ENCODE measurements at regions not wholly inside any gene's neighbourhood (a gene's known extent, or its start where the extent isn't known, plus 50 kb on each side); places are given as distances from the start of the nearest gene placed in this dataset.

GRCh38 chr22:48253573-48253972 is 1491.1 kb downstream of the TBC1D22A start:
- Histone ChIP-seq H3K36me3 (ENCODE audit: insufficient read depth, low read length) (no peaks in the 10 kb centered on the region), H3K27me3 (ENCODE audit: low read length) (no peaks in the 10 kb centered on the region), H4K20me1 (ENCODE audit: insufficient read depth, low read depth, low read length) (no peaks in the 10 kb centered on the region), H2AFZ (ENCODE audit: low read length) (no peak overlapping the region), H3K79me2 (ENCODE audit: low read length) (no peaks in the 10 kb centered on the region), H3K4me1 (ENCODE audit: low read length) (peaks cover 9% of the 10 kb centered on the region), H3K9me3 (ENCODE audit: low read length) (no peaks in the 10 kb centered on the region), H3K9ac (ENCODE audit: low read length) (no peak overlapping the region), H3K27ac (ENCODE audit: low read length) (no peak overlapping the region), H3K4me3 (ENCODE audit: low read length) (no peak overlapping the region), H3K9me2 (replicated peaks; ENCODE audit: insufficient read depth, low read length) (no peaks in the 10 kb centered on the region), H3K4me2 (ENCODE audit: low read depth, low read length, poor library complexity, severe bottlenecking) (no peak overlapping the region)
- DNase-seq, result no peak

- H3K4me2 ChIP-seq (ENCODE audit: low read depth, low read length, poor library complexity, severe bottlenecking), result no peak overlapping the region
- H3K4me3 ChIP-seq (ENCODE audit: low read length), result no peak overlapping the region
- H3K9ac ChIP-seq (ENCODE audit: low read length), result no peak overlapping the region
- H3K4me1 ChIP-seq (ENCODE audit: low read length), result peaks cover 5% of the 10 kb centered on the region
- H3K27ac ChIP-seq (ENCODE audit: low read length), result no peak overlapping the region
- H4K20me1 ChIP-seq (ENCODE audit: insufficient read depth, low read depth, low read length), result no peaks in the 10 kb centered on the region
- no peak overlapping the region for H2AFZ ChIP-seq (ENCODE audit: low read length)
- no peaks in the 10 kb centered on the region for H3K27me3 ChIP-seq (ENCODE audit: low read length)
- H3K9me3 ChIP-seq (ENCODE audit: low read length), result no peaks in the 10 kb centered on the region
- no peaks in the 10 kb centered on the region for H3K9me2 ChIP-seq (replicated peaks; ENCODE audit: insufficient read depth, low read length)
- H3K36me3 ChIP-seq (ENCODE audit: insufficient read depth, low read length), result no peaks in the 10 kb centered on the region
- DNase-seq, result no peak
- no peaks in the 10 kb centered on the region for H3K79me2 ChIP-seq (ENCODE audit: low read length)
Measured at GRCh38 chr22:48253136-48253535, 1490.7 kb downstream of the TBC1D22A start.

- no peak overlapping the region for H2AFZ ChIP-seq (ENCODE audit: low read length)
- H3K27ac ChIP-seq (ENCODE audit: low read length), result no peak overlapping the region
- no peaks in the 10 kb centered on the region for H3K27me3 ChIP-seq (ENCODE audit: low read length)
- H3K79me2 ChIP-seq (ENCODE audit: low read length), result no peaks in the 10 kb centered on the region
- H3K4me3 ChIP-seq (ENCODE audit: low read length), result no peak overlapping the region
- no peaks in the 10 kb centered on the region; the same call in 1 of the 2 replicates for H3K4me1 ChIP-seq (ENCODE audit: low read length)
- no peak overlapping the region for H3K9ac ChIP-seq (ENCODE audit: low read length)
- H3K9me3 ChIP-seq (ENCODE audit: low read length), result no peaks in the 10 kb centered on the region
- no peak overlapping the region for H3K4me2 ChIP-seq (ENCODE audit: low read depth, low read length, poor library complexity, severe bottlenecking)
- H4K20me1 ChIP-seq (ENCODE audit: insufficient read depth, low read depth, low read length), result no peaks in the 10 kb centered on the region
- no peaks in the 10 kb centered on the region for H3K9me2 ChIP-seq (replicated peaks; ENCODE audit: insufficient read depth, low read length)
- H3K36me3 ChIP-seq (ENCODE audit: insufficient read depth, low read length), result no peaks in the 10 kb centered on the region
- no peak for DNase-seq
Measured at GRCh38 chr22:48251629-48252028, 1489.2 kb downstream of the TBC1D22A start.

- H4K20me1 ChIP-seq (ENCODE audit: insufficient read depth, low read depth, low read length), result no peaks in the 10 kb centered on the region
- H3K4me1 ChIP-seq (ENCODE audit: low read length), result no peaks in the 10 kb centered on the region; the same call in 1 of the 2 replicates
- H3K4me3 ChIP-seq (ENCODE audit: low read length), result no peak overlapping the region
- no peaks in the 10 kb centered on the region for H3K27me3 ChIP-seq (ENCODE audit: low read length)
- no peak for DNase-seq
- no peak overlapping the region for H3K4me2 ChIP-seq (ENCODE audit: low read depth, low read length, poor library complexity, severe bottlenecking)
- no peak overlapping the region for H2AFZ ChIP-seq (ENCODE audit: low read length)
- no peaks in the 10 kb centered on the region for H3K9me2 ChIP-seq (replicated peaks; ENCODE audit: insufficient read depth, low read length)
- H3K9ac ChIP-seq (ENCODE audit: low read length), result no peak overlapping the region
- H3K36me3 ChIP-seq (ENCODE audit: insufficient read depth, low read length), result no peaks in the 10 kb centered on the region
- no peak overlapping the region for H3K27ac ChIP-seq (ENCODE audit: low read length)
- no peaks in the 10 kb centered on the region for H3K79me2 ChIP-seq (ENCODE audit: low read length)
- no peaks in the 10 kb centered on the region for H3K9me3 ChIP-seq (ENCODE audit: low read length)
Measured at GRCh38 chr22:48250937-48251530, 1488.6 kb downstream of the TBC1D22A start.

- H3K27me3 ChIP-seq (ENCODE audit: low read length), result no peaks in the 10 kb centered on the region
- no peak for DNase-seq
- H3K79me2 ChIP-seq (ENCODE audit: low read length), result no peaks in the 10 kb centered on the region
- no peaks in the 10 kb centered on the region for H3K9me3 ChIP-seq (ENCODE audit: low read length)
- no peak overlapping the region for H2AFZ ChIP-seq (ENCODE audit: low read length)
- no peak overlapping the region for H3K4me2 ChIP-seq (ENCODE audit: low read depth, low read length, poor library complexity, severe bottlenecking)
- no peaks in the 10 kb centered on the region for H3K36me3 ChIP-seq (ENCODE audit: insufficient read depth, low read length)
- H4K20me1 ChIP-seq (ENCODE audit: insufficient read depth, low read depth, low read length), result no peaks in the 10 kb centered on the region
- H3K4me3 ChIP-seq (ENCODE audit: low read length), result no peak overlapping the region
- H3K27ac ChIP-seq (ENCODE audit: low read length), result no peak overlapping the region
- H3K4me1 ChIP-seq (ENCODE audit: low read length), result no peaks in the 10 kb centered on the region; the same call in 1 of the 2 replicates
- no peaks in the 10 kb centered on the region for H3K9me2 ChIP-seq (replicated peaks; ENCODE audit: insufficient read depth, low read length)
- H3K9ac ChIP-seq (ENCODE audit: low read length), result no peak overlapping the region
Measured at GRCh38 chr22:48250286-48250895, 1487.9 kb downstream of the TBC1D22A start.

GRCh38 chr22:48249713-48250268 is 1487.3 kb downstream of the TBC1D22A start:
- DNase-seq, result no peak
- H4K20me1 ChIP-seq (ENCODE audit: insufficient read depth, low read depth, low read length), result no peaks in the 10 kb centered on the region
- no peak overlapping the region for H3K27ac ChIP-seq (ENCODE audit: low read length)
- H3K9me3 ChIP-seq (ENCODE audit: low read length), result no peaks in the 10 kb centered on the region
- no peak overlapping the region for H2AFZ ChIP-seq (ENCODE audit: low read length)
- no peak overlapping the region for H3K4me2 ChIP-seq (ENCODE audit: low read depth, low read length, poor library complexity, severe bottlenecking)
- H3K9me2 ChIP-seq (replicated peaks; ENCODE audit: insufficient read depth, low read length), result no peaks in the 10 kb centered on the region
- no peak overlapping the region for H3K9ac ChIP-seq (ENCODE audit: low read length)
- H3K79me2 ChIP-seq (ENCODE audit: low read length), result no peaks in the 10 kb centered on the region
- H3K4me3 ChIP-seq (ENCODE audit: low read length), result no peak overlapping the region
- no peaks in the 10 kb centered on the region; the same call in 1 of the 2 replicates for H3K4me1 ChIP-seq (ENCODE audit: low read length)
- no peaks in the 10 kb centered on the region for H3K27me3 ChIP-seq (ENCODE audit: low read length)
- no peaks in the 10 kb centered on the region for H3K36me3 ChIP-seq (ENCODE audit: insufficient read depth, low read length)

- Histone ChIP-seq H3K4me3 (ENCODE audit: low read length) (no peak overlapping the region), H3K79me2 (ENCODE audit: low read length) (no peaks in the 10 kb centered on the region), H3K9me3 (ENCODE audit: low read length) (no peaks in the 10 kb centered on the region), H3K9me2 (replicated peaks; ENCODE audit: insufficient read depth, low read length) (no peaks in the 10 kb centered on the region), H3K9ac (ENCODE audit: low read length) (no peak overlapping the region), H3K36me3 (ENCODE audit: insufficient read depth, low read length) (no peaks in the 10 kb centered on the region), H3K4me1 (ENCODE audit: low read length) (no peaks in the 10 kb centered on the region; the same call in 1 of the 2 replicates), H3K27me3 (ENCODE audit: low read length) (no peaks in the 10 kb centered on the region), H4K20me1 (ENCODE audit: insufficient read depth, low read depth, low read length) (no peaks in the 10 kb centered on the region), H3K4me2 (ENCODE audit: low read depth, low read length, poor library complexity, severe bottlenecking) (no peak overlapping the region), H3K27ac (ENCODE audit: low read length) (no peak overlapping the region), H2AFZ (ENCODE audit: low read length) (no peak overlapping the region)
- no peak for DNase-seq
Measured at GRCh38 chr22:48248901-48249455, 1486.5 kb downstream of the TBC1D22A start.

GRCh38 chr22:48247829-48248228 is 1485.4 kb downstream of the TBC1D22A start:
- no peak overlapping the region for H3K4me2 ChIP-seq (ENCODE audit: low read depth, low read length, poor library complexity, severe bottlenecking)
- no peaks in the 10 kb centered on the region for H4K20me1 ChIP-seq (ENCODE audit: insufficient read depth, low read depth, low read length)
- no peak overlapping the region for H3K27ac ChIP-seq (ENCODE audit: low read length)
- no peak overlapping the region for H2AFZ ChIP-seq (ENCODE audit: low read length)
- H3K4me1 ChIP-seq (ENCODE audit: low read length), result no peaks in the 10 kb centered on the region
- no peak overlapping the region for H3K4me3 ChIP-seq (ENCODE audit: low read length)
- no peaks in the 10 kb centered on the region for H3K9me3 ChIP-seq (ENCODE audit: low read length)
- no peaks in the 10 kb centered on the region for H3K36me3 ChIP-seq (ENCODE audit: insufficient read depth, low read length)
- no peaks in the 10 kb centered on the region for H3K27me3 ChIP-seq (ENCODE audit: low read length)
- no peaks in the 10 kb centered on the region for H3K79me2 ChIP-seq (ENCODE audit: low read length)
- no peak overlapping the region for H3K9ac ChIP-seq (ENCODE audit: low read length)
- H3K9me2 ChIP-seq (replicated peaks; ENCODE audit: insufficient read depth, low read length), result no peaks in the 10 kb centered on the region
- DNase-seq, result no peak

Measured in Karpas-422 (cell line).